ENCODE measurements at regions not wholly inside any gene's neighbourhood (a gene's known extent, or its start where the extent isn't known, plus 50 kb on each side); places are given as distances from the start of the nearest gene placed in this dataset.

DNA sequence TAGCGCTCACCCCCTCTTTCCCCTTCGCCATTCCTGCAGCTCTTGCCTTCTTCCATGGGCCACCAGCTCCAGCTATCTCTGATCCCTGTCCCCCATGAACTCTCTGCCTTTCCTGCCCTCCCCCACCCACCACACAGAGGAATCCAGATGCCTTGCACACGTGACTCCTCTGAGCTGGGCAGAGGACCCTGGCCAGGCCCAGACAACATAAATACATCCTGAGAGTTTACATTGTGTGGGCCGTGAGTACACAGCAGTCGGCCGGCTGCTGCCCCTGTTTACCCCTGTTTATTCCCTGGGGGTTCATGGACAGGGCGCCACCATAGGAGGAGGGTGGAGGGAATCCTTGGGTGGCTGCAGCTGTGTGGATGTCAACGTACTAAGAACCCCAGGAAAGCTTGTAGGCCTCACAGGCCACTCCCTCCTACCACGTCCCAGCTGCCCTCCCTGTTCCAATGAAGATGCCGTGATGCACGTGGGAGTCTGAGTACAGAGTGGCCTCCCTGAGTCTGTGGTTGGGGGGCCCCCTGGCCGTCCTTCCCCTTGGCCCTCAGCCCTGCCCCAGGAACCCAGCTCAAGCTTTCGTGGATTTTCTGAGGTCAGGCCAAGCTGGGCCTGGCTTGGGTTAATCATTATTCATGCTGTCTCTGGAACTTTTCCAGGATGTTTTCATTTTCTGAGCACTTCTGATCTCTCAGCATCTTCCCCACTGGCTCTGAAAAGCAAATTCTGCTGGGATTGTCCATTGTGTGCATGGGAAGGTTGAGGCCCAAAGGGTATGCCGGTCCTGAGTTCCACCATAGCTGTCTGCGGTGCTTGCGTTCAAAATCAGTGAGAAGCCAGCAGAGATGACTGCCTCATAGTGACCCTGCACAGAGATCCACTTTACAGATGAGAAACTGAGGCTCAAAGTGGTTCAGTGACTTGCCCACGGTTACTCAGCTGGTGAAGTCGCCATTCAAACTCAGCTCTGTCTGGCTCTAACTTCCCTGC, 136.3 kb downstream of the MRPL14 start:
- TF ChIP-seq, protein P1, sequence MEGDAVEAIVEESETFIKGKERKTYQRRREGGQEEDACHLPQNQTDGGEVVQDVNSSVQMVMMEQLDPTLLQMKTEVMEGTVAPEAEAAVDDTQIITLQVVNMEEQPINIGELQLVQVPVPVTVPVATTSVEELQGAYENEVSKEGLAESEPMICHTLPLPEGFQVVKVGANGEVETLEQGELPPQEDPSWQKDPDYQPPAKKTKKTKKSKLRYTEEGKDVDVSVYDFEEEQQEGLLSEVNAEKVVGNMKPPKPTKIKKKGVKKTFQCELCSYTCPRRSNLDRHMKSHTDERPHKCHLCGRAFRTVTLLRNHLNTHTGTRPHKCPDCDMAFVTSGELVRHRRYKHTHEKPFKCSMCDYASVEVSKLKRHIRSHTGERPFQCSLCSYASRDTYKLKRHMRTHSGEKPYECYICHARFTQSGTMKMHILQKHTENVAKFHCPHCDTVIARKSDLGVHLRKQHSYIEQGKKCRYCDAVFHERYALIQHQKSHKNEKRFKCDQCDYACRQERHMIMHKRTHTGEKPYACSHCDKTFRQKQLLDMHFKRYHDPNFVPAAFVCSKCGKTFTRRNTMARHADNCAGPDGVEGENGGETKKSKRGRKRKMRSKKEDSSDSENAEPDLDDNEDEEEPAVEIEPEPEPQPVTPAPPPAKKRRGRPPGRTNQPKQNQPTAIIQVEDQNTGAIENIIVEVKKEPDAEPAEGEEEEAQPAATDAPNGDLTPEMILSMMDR (conservative IDR thresholded peaks at IDR 0.05; ENCODE audit: low read length): no peak
- no peak for TF ChIP-seq EZH2phosphoT487 (IDR thresholded peaks at IDR 0.05; ENCODE audit: borderline replicate concordance)
